Stromal cell of bone marrow (primary cell): ENCODE measurements at regions not wholly inside any gene's neighbourhood (a gene's known extent, or its start where the extent isn't known, plus 50 kb on each side); places are given as distances from the start of the nearest gene placed in this dataset.

ENCODE experiments used
- DNase-seq: peaks from one replicate; pipeline ENCODE4 v3.0.0-alpha.2; 2012; ENCODE audit warnings: low read depth

- DNase-seq, result no peak
These were observed 101.4 kb upstream of the CD180 start for GRCh38 chr5:67297802-67298532.

- no peak for DNase-seq
These were observed 100.8 kb upstream of the CD180 start for GRCh38 chr5:67297376-67297775.

DNA sequence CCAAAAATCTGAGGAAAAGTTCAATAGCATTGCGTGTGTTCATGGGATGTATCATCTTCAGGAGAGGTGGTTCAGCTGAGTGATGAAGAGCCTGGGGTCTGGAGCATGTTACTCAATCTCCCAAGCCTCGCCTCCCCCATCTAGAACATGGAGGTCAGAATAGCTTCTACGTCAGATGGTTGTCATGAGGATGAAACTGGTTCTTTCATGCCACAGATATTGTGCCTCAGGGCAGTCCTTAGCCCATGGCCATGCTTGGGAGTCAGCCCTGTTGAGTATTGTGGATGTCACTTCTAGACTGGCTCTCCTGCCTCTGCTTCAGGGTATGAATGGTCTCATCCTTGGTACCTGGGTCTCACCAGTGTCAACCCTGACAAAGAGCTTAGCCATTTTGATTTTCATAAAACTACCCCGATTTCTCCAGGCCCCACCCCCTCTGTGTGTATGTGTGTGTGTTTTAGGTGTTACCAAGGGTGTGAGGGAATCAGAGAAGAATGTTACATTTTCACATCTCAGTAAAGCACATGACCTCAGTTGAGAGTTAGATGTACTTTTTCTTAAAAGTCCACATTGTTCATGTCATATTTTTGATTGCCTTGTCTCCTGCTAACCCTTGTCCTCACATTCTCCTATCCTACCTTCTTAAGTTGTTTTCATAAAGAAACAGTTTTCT is 97.8 kb upstream of the CD180 start:
- DNase-seq, result no peak

GRCh38 chr5:67293226-67293625 is 96.6 kb upstream of the CD180 start:
- DNase-seq, result no peak

GRCh38 chr5:67292201-67292940 is 95.8 kb upstream of the CD180 start:
- DNase-seq, result no peak

DNA sequence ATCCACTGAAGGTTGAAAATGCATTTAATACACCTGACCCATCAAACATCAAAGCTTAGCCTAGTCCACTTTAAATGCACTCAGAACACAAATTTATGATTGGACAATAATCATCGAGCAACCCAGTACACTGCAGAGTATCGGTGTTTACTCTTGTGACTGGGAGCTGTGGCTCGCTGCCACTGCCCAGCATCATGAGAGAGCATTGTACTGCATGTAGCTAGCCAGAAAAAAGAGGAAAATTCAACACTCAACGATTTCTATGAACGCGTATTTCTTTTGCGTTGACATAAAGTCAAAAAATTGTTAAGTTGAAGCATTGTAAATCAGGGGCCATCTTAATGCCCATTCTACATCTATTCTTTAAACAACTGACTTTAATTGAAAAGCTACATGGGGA is 95.1 kb upstream of the CD180 start:
- DNase-seq, result no peak

- DNase-seq, result no peak
These were observed 94.5 kb upstream of the CD180 start for GRCh38 chr5:67291066-67291465.

DNA sequence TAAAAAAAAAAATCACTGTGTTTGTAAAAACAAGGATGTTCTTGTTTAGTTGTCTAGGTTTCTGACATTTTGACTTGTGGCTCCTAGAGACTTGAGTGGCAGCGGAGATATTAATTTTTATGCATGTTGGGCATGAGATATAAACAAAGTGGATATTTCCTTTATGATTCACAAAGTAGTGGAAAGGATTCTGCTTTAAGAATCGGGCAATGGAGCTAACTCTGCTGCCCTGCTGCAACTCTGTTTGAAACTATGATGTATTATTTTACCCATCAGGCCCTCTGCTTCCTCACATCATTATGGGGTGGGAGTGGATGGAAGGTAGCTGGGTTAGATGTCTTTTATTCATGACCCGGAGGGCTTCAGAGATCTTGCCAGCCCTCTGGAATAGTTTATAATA is 94.1 kb upstream of the CD180 start:
- DNase-seq, result no peak

- peak; percentile 31 for DNase-seq
These were observed 93.3 kb upstream of the CD180 start for GRCh38 chr5:67289763-67290521.

DNA sequence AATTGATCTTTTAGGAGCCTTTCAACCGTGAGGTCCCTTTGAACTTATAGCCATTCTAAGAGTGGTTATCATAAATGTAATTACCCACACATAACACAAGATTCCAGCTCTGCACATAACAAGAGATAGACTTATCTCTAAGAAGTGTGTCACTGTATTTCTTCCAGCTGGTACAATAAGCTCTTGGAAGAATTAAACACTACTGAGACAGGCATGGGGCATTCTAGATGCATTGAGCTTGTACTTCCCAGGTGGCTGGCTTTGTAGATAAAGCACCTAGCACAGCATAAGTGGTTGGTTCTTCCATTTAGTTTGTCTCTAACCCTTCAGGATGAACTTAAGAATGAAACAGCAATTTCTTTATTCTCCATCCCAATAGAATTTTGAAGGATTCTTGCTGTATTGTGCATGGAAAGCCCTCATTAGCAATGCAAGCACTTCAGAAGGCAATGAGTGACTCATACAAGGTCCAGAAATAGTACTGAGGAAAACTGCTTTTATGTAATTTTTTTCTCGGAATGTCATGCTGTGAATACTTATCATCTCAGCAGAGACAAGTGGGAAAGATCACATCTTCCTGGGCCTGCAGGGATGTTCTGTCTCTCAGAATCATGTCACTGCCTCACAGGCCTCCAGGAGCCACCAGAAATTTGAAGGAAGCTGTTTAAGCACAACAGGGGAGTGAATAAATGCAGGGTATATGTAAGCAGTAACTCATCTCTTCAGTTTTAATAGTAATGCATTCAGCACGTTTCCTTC is 91.1 kb upstream of the CD180 start:
- DNase-seq, result peak; percentile 64

GRCh38 chr5:67286006-67286405 is 89.4 kb upstream of the CD180 start:
- no peak for DNase-seq

GRCh38 chr5:67283988-67284487 is 87.4 kb upstream of the CD180 start:
- DNase-seq, result no peak

- no peak for DNase-seq
These were observed 86.8 kb upstream of the CD180 start for GRCh38 chr5:67283275-67283987.

- no peak for DNase-seq
These were observed 85.3 kb upstream of the CD180 start for GRCh38 chr5:67281874-67282273.

- DNase-seq, result no peak
These were observed 77.2 kb upstream of the CD180 start for GRCh38 chr5:67273689-67274356.

DNA sequence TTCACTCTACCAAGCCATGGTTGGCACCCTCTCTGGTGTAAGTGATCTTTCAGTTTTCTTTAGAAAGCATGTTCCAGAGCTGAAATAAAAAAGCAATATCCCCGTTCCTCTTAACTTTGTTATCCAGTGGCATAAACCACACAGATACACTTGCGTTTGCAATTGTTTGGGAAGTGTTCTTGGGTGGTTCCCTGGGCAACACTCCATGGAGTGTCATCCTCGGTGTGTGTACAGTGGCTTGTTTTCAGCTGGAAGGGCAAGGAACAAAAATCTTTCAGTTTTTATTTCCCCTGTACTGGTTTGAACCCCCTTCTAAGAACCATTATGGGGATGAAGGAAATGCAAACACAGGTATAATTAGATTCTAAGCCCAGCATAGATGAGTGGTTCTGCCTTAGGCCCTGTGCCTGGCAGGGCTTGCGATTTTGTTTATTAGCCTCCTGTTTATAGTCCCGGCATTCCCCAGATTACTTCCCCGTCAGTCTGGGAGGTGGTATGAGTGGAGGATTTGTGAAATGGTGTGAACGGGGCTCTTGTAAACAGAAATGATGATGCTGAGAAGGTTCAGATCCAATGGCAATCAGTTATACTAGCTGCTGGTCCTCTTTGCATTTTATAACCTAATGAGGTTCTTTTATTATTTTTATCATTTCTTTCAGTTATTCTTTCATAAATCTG is 76.0 kb upstream of the CD180 start:
- DNase-seq, result no peak

DNA sequence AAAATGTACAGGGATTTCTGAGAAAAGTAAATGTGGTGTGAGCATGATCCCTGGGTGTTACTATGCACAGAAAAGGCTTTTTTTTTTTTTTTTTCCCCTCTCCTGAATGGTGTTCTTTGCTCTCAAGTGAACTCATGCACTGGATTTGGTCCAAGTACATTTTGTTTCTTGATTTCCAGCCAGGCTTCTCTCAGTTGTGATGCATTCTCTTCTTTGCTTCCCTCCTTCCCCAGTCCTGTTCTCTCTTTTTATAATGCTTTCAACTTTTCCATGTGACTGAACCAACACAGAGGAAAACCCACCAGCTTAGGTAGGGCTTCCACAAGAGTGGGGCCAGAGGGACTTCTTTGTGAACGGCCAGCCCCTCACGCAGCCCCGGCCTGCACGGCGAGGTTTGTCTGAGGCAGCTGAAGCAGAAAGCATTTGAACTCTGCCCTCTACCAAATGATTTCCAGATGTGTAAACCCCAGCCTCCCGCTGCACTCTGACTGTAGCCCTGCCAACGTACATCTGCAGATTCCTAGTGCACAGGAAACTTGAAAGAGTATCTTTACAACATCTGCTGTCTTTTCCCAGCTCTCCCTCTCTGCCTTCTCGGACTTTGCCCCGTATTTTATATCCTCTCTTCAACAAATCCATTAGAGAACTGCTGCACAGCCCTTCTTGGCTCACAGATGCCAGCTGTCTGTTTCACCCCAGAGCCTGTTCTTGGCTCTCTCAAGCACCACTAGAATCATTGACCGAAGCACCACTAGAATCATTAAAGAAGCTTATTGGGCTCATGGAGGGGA is 71.8 kb upstream of the CD180 start:
- DNase-seq, result peak; percentile 92

DNA sequence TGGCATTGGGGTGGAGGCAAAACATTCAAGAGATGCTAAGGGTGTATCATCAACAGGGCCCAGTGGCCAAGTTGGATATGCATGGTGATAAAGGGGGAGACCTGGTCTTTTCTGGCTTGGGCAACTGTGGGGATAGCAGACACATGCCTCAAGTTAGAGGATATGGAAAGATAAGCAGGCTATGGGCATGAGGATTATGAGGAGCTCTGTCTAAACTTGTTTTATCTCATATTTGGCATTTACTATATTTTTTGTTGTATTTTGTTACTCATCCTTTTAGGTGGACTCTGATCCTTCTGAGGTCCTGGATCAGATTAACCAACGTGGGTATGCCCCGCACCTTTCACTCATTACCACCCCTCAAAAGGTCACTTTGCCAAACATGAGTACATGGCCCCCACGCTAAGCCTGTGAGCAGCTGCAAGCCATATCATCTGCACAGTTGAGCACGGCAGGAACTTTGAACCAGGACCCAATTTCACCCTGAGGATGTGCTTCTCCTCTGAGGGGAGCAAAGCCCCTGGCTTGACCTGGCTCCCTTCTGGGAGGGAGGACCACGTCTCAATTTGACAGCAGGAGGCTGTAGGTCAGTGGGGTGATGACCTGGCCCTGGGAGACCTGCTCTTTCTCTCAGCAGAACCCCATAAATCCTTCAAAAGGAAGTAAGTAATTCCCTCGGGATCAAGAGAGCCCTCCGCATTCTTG is 71.1 kb upstream of the CD180 start:
- DNase-seq, result no peak
